Karpas-422 (cell line): ENCODE measurements at regions not wholly inside any gene's neighbourhood (a gene's known extent, or its start where the extent isn't known, plus 50 kb on each side); places are given as distances from the start of the nearest gene placed in this dataset.

Experiments used
- DNase-seq: peaks from one replicate; pipeline ENCODE4 v3.0.0-alpha.2; 2015
- H2AFZ ChIP-seq: fragments of 200-600 bp; sonication (generic); 2 replicates; pipeline ENCODE4 v1.6.1; 2014; ENCODE audit warnings: antibody characterized with exemption, low read length, mixed read lengths
- H3K27ac ChIP-seq: fragments of 200-600 bp; sonication (generic); 2 replicates; pipeline ENCODE4 v1.5.1; 2014; ENCODE audit warnings: mild to moderate bottlenecking, low read length, moderate library complexity
- H3K27me3 ChIP-seq: fragments of 200-600 bp; sonication (generic); 2 replicates; pipeline ENCODE4 v1.6.1; 2014; ENCODE audit warnings: low read length, mixed read lengths
- H3K36me3 ChIP-seq: fragments of 200-600 bp; sonication (generic); 2 replicates; pipeline ENCODE4 v1.6.1; 2014; ENCODE audit warnings: low read length, mixed read lengths; ENCODE audit not compliant: insufficient read depth
- H3K4me1 ChIP-seq: fragments of 200-600 bp; sonication (generic); 2 replicates; pipeline ENCODE4 v1.6.1; 2014; ENCODE audit warnings: mild to moderate bottlenecking, low read length, mixed read lengths
- H3K4me2 ChIP-seq: fragments of 200-600 bp; sonication (generic); 2 replicates; pipeline ENCODE4 v1.6.1; 2014; ENCODE audit warnings: low read length, low read depth, mild to moderate bottlenecking; ENCODE audit not compliant: poor library complexity, severe bottlenecking
- H3K4me3 ChIP-seq: fragments of 200-600 bp; sonication (generic); 2 replicates; pipeline ENCODE4 v1.5.1; 2014; ENCODE audit warnings: mild to moderate bottlenecking, antibody characterized with exemption, low read length, mixed read lengths
- H3K79me2 ChIP-seq: fragments of 200-600 bp; sonication (generic); 2 replicates; pipeline ENCODE4 v1.6.1; 2014; ENCODE audit warnings: mild to moderate bottlenecking, low read length, mixed read lengths
- H3K9ac ChIP-seq: fragments of 200-600 bp; sonication (generic); 2 replicates; pipeline ENCODE4 v1.6.0; 2014; ENCODE audit warnings: low read length
- H3K9me2 ChIP-seq: fragments of 200-600 bp; sonication (generic), shearing (Covaris generic); replicated peaks from 2 replicates; pipeline ENCODE4 v1.6.0; 2014; ENCODE audit warnings: mild to moderate bottlenecking, low read length, moderate library complexity; ENCODE audit not compliant: insufficient read depth
- H3K9me3 ChIP-seq: fragments of 300-700, 200-600 bp; sonication (generic); 2 replicates; pipeline ENCODE4 v1.6.1; 2014; ENCODE audit warnings: low read length, mixed read lengths
- H4K20me1 ChIP-seq: fragments of 200-600 bp; sonication (generic); 2 replicates; pipeline ENCODE4 v1.6.1; 2014; ENCODE audit warnings: mild to moderate bottlenecking, antibody characterized with exemption, low read length, low read depth; ENCODE audit not compliant: insufficient read depth

DNA sequence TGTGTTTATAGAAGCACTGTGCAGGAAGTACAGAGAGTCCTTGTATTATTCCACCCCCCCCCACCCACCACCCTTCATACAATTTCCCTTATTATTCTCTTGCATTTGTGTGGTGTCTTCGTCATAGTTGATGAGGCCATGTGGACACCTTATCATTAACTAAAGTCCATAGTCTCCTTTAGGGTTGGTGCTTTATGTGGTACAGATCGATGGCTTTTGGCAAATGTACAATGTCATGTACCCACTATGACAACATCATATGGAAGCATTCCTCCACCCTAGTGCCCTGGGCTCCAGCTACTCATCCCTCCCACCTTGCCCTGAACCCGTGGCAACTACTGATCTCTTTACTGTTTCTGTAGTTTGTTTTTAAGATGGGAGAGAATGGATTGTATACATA, 93.8 kb upstream of the HDAC4 start:
- no peak for DNase-seq
- no peak overlapping the region for H3K4me3 ChIP-seq
- no peak overlapping the region for H3K4me2 ChIP-seq
- H3K9me2 ChIP-seq: no peaks in the 10 kb centered on the region
- no peak overlapping the region for H3K9ac ChIP-seq
- H3K4me1 ChIP-seq: no peaks in the 10 kb centered on the region
- no peak overlapping the region for H3K27ac ChIP-seq
- H4K20me1 ChIP-seq: no peaks in the 10 kb centered on the region
- H3K27me3 ChIP-seq: no peaks in the 10 kb centered on the region; the same call in 1 of the 2 replicates
- H2AFZ ChIP-seq: no peak overlapping the region
- no peaks in the 10 kb centered on the region for H3K36me3 ChIP-seq
- peaks cover 5% of the 10 kb centered on the region; the same call in 1 of the 2 replicates for H3K9me3 ChIP-seq
- no peaks in the 10 kb centered on the region for H3K79me2 ChIP-seq

DNA sequence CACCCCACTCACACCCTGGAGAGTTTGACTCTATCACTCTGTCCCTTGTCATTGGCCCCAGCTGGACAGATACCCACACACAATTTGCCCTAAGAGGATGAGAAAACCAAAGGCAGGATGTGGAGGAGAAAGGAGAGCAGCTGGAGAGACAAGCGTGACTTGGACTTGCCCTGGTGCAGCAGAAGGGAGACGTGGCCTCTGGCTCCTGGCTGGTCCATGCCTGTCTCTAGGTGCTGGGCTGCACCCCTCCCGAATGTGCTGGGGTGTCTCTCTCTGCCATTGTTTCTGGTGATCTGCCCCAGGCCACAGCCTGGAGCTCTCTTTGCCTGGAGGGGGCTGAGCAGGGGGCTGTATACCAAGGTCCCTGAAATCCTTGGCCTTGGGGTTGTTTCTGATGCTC, 88.7 kb upstream of the HDAC4 start:
- no peaks in the 10 kb centered on the region for H4K20me1 ChIP-seq

DNA sequence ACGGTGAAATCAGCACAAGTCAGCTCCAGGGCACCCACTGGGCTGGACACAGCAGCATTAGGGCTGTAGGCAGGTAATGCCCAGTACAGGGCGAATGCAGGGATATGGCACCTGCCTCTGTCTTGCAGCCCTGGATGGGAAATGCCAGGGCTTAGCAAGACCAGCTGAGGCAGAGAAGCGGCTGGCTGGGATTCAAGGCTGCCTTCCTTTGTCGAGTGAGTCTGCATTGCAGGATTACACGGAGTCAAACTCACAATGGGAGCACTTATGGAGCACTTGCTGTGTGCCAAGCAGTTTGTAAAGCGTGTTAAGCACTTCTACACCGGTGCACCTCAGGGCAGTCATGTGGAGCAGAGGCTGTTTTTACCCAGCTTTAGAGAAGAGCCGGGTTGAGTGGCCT, 87.3 kb upstream of the HDAC4 start:
- H3K27ac ChIP-seq: no peak overlapping the region
- no peak overlapping the region for H3K4me2 ChIP-seq
- no peaks in the 10 kb centered on the region for H3K9me3 ChIP-seq
- DNase-seq: no peak
- no peak overlapping the region for H3K4me3 ChIP-seq
- H3K4me1 ChIP-seq: no peaks in the 10 kb centered on the region
- no peak overlapping the region for H2AFZ ChIP-seq
- H3K9me2 ChIP-seq: no peaks in the 10 kb centered on the region
- no peaks in the 10 kb centered on the region for H3K36me3 ChIP-seq
- H3K79me2 ChIP-seq: no peaks in the 10 kb centered on the region
- H3K27me3 ChIP-seq: no peaks in the 10 kb centered on the region
- no peak overlapping the region for H3K9ac ChIP-seq
- no peaks in the 10 kb centered on the region for H4K20me1 ChIP-seq

More for the DNA sequence above, 88.7 kb upstream of the HDAC4 start:
- no peaks in the 10 kb centered on the region for H3K79me2 ChIP-seq
- no peaks in the 10 kb centered on the region for H3K9me2 ChIP-seq
- H3K27ac ChIP-seq: no peak overlapping the region
- H3K4me3 ChIP-seq: no peak overlapping the region
- no peak for DNase-seq
- H3K9me3 ChIP-seq: no peaks in the 10 kb centered on the region
- H3K36me3 ChIP-seq: no peaks in the 10 kb centered on the region
- no peaks in the 10 kb centered on the region for H3K27me3 ChIP-seq
- H3K4me2 ChIP-seq: no peak overlapping the region
- H3K4me1 ChIP-seq: no peaks in the 10 kb centered on the region
- no peak overlapping the region for H3K9ac ChIP-seq
- no peak overlapping the region for H2AFZ ChIP-seq

DNA sequence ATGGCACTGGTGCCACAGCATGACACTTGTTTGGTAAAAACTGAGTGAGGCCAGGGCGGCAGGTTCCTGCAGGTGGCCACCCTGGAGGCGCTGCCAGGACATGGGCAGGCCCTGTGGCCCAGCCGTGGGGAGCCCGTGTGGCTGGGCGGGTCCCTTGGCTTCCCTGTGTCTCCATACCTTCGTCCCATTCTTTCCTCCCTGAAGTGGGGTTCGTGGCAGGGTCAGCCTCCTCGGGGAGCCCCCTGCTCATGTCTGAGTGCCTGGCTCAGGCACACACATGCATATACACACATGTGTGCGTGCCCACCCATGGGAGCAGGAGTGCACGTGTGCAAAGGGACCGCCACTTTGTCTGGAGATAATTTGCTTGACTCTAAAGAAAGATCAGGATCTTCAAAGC, 86.5 kb upstream of the HDAC4 start:
- no peaks in the 10 kb centered on the region for H3K4me1 ChIP-seq
- no peak overlapping the region for H3K27ac ChIP-seq
- H3K9me2 ChIP-seq: no peaks in the 10 kb centered on the region
- H3K36me3 ChIP-seq: no peaks in the 10 kb centered on the region
- H3K4me3 ChIP-seq: no peak overlapping the region
- no peak overlapping the region for H3K4me2 ChIP-seq
- H3K79me2 ChIP-seq: no peaks in the 10 kb centered on the region
- H4K20me1 ChIP-seq: no peaks in the 10 kb centered on the region
- no peaks in the 10 kb centered on the region for H3K9me3 ChIP-seq
- H2AFZ ChIP-seq: no peak overlapping the region
- DNase-seq: no peak
- H3K27me3 ChIP-seq: no peaks in the 10 kb centered on the region
- no peak overlapping the region for H3K9ac ChIP-seq

GRCh38 chr2:239485622-239486021, 84.8 kb upstream of the HDAC4 start:
- H3K4me3 ChIP-seq: no peak overlapping the region
- H4K20me1 ChIP-seq: no peaks in the 10 kb centered on the region
- H3K79me2 ChIP-seq: no peaks in the 10 kb centered on the region
- H3K9me3 ChIP-seq: no peaks in the 10 kb centered on the region
- H2AFZ ChIP-seq: no peak overlapping the region
- no peak overlapping the region for H3K9ac ChIP-seq
- DNase-seq: no peak
- H3K9me2 ChIP-seq: no peaks in the 10 kb centered on the region
- H3K4me1 ChIP-seq: no peaks in the 10 kb centered on the region
- no peaks in the 10 kb centered on the region for H3K36me3 ChIP-seq
- no peak overlapping the region for H3K27ac ChIP-seq
- no peak overlapping the region for H3K4me2 ChIP-seq
- no peaks in the 10 kb centered on the region for H3K27me3 ChIP-seq

DNA sequence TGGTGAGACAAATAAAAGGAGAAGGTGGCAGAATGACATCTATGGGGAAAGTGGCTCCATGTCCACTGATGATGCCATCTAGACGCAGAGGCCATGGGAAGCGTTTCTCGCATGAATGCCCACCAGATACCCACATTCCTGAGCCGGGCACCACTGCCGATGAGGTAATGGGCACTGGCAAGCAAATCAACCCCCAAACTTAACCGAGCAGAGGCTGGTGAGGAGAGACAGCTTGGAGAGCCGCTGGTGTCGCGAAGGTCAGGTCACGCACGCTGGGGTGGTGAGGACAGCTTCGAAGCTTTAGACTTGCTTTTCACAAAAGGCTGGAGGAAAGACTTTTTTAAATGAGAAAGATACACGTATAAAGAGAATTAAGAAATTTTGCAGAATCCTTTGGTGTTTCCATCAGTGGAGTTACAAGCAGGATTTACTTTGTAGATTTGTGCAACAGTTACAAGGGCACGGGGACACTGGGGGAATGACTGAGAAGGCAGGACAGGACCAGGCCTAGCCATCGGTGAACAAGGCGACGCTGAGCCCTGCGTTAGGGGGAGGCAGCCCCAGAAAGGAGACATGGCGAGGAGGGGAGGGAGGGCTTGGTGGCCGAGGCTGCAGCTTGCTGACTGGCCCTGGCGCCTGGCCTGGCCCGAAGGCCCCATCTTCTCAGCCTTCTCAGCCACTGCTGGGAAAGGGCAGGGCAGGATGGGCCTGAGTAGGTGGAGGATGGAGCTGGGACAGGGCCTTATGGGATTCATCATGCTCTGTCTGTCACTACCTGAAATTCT, 83.9 kb upstream of the HDAC4 start:
- no peaks in the 10 kb centered on the region for H3K9me2 ChIP-seq
- H3K4me2 ChIP-seq: no peak overlapping the region
- H3K4me1 ChIP-seq: no peaks in the 10 kb centered on the region
- no peaks in the 10 kb centered on the region for H4K20me1 ChIP-seq
- H3K4me3 ChIP-seq: no peak overlapping the region
- H3K27me3 ChIP-seq: no peaks in the 10 kb centered on the region
- no peaks in the 10 kb centered on the region for H3K79me2 ChIP-seq
- no peaks in the 10 kb centered on the region for H3K9me3 ChIP-seq
- H3K9ac ChIP-seq: no peak overlapping the region
- no peak for DNase-seq
- no peak overlapping the region for H3K27ac ChIP-seq
- H3K36me3 ChIP-seq: no peaks in the 10 kb centered on the region
- no peak overlapping the region for H2AFZ ChIP-seq

DNA sequence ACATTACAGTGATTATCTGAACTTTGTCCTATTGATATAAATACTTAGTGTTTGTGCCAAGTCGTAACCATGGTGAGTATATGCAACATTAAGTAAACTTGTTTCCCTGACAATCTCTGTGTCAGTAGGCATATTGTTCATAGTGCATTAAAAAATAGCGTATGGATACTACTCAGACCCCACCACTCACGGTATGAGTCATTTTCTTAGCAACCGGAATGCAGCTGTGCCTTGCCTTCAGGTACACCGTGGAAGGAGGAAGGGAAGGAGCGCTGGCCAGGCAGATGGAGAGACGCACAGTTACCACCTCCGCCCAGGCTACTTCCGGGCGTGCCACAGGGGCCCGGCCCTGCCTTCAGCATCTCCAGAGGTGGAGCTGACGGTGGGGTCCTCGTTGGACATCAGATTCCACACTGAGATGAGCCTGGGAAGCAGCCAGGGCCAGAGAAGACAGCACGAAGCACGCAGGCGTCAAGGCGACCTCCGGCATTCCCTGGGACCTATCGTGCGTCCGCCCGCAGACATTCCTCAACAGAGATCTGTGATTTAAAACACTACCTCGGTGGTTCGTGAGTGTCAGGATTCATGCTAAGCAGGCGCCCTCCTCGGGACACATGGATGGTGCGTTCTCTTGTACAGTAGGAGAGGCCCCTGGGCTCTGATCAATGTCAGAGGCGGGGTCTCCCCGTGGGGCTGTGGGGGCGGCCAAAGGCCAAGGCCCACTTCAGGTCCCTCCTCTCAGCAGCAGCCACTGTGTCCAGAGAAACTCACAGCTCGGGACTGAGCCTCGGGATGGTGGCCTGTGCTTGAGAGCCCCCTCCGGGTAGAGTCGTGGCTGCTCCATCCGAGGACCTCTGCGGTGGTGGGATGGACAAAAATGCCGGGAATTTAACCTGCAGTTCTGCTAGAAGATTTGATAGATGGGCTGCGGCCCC, 82.2 kb upstream of the HDAC4 start:
- H3K27me3 ChIP-seq: no peaks in the 10 kb centered on the region
- H3K27ac ChIP-seq: no peak overlapping the region
- no peaks in the 10 kb centered on the region for H3K79me2 ChIP-seq
- H3K4me1 ChIP-seq: no peaks in the 10 kb centered on the region
- no peak overlapping the region for H3K9ac ChIP-seq
- H3K4me3 ChIP-seq: no peak overlapping the region
- H2AFZ ChIP-seq: no peak overlapping the region
- no peaks in the 10 kb centered on the region for H3K9me3 ChIP-seq
- H4K20me1 ChIP-seq: no peaks in the 10 kb centered on the region
- H3K9me2 ChIP-seq: no peaks in the 10 kb centered on the region
- H3K4me2 ChIP-seq: no peak overlapping the region
- no peak for DNase-seq
- no peaks in the 10 kb centered on the region for H3K36me3 ChIP-seq

DNA sequence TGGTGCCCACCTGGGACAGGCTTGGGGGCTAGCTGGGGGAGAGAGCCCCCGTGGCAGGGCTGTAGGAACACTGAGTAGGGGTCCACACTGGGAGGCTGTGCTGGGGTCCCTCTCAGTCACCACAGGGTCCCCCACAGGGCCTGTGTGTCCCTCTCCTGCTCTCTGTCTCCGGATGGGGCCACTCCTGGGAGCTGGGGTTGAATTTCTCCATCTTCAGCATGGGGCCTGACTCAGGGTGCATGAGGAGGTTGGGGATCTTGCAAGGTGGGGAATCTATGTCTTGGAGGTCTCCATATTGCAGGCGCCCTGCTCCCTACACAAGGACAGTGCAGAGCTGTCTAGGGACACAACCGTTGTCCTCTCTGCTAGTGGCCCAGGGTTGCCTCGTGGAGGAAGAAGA, 78.7 kb upstream of the HDAC4 start:
- no peaks in the 10 kb centered on the region for H3K79me2 ChIP-seq
- no peaks in the 10 kb centered on the region for H3K9me2 ChIP-seq
- H3K9ac ChIP-seq: no peak overlapping the region
- no peaks in the 10 kb centered on the region for H3K27me3 ChIP-seq
- H3K4me1 ChIP-seq: no peaks in the 10 kb centered on the region
- H4K20me1 ChIP-seq: no peaks in the 10 kb centered on the region
- H3K4me2 ChIP-seq: no peak overlapping the region
- H2AFZ ChIP-seq: no peak overlapping the region
- H3K4me3 ChIP-seq: no peak overlapping the region
- no peaks in the 10 kb centered on the region for H3K9me3 ChIP-seq
- no peak for DNase-seq
- no peak overlapping the region for H3K27ac ChIP-seq
- no peaks in the 10 kb centered on the region for H3K36me3 ChIP-seq
